CD4-positive, alpha-beta T cell (primary cell): ENCODE measurements at regions not wholly inside any gene's neighbourhood (a gene's known extent, or its start where the extent isn't known, plus 50 kb on each side); places are given as distances from the start of the nearest gene placed in this dataset.

Source experiments
- ATAC-seq: fragments of 200-7000 bp; cut with Tn5 transposase; one replicate; pipeline ENCODE4 v1.10.0; 2022; ENCODE audit warnings: mild to moderate bottlenecking; ENCODE audit not compliant: poor library complexity
- CTCF ChIA-PET: fragments of 350-600 bp; sonication (Branson Sonifier 250); formaldehyde crosslinking; loops from one replicate; lab custom pipeline; 2021; ENCODE audit warnings: antibody characterized with exemption, inconsistent platforms; lab: Charles Lee
- POLR2A ChIA-PET: fragments of 350-600 bp; sonication (Branson Sonifier 250); formaldehyde crosslinking; loops from one replicate; lab custom pipeline; 2021; ENCODE audit warnings: antibody characterized with exemption, inconsistent platforms; lab: Charles Lee
- DNase-seq, 14 experiments: peaks; one replicate each; pipeline ENCODE4 v3.0.0-alpha.2; 2013 to 2020; ENCODE audit warnings: mixed read lengths in 2 of 14
- H3K27ac ChIP-seq, 2 donors: one replicate each; pipeline versions ENCODE4 v1.5.1 to v1.7.0; 2013; ENCODE audit warnings: low read length in 2 of 2, low read depth in 1 of 2, mild to moderate bottlenecking in 1 of 2
- H3K27me3 ChIP-seq, 2 experiments: 1 replicate in 1 of 2; 2 replicates in 1 of 2; pipeline versions ENCODE4 v1.6.1 to v1.7.0; 2013; ENCODE audit warnings: low read length in 2 of 2, control low read depth in 1 of 2, mild to moderate bottlenecking in 1 of 2, moderate library complexity in 1 of 2; ENCODE audit not compliant: insufficient read depth in 2 of 2, control insufficient read depth in 1 of 2
- H3K36me3 ChIP-seq: one replicate; pipeline ENCODE4 v1.6.1; 2013; ENCODE audit warnings: low read length, control low read depth; ENCODE audit not compliant: insufficient read depth
- H3K4me1 ChIP-seq: one replicate; pipeline ENCODE4 v1.6.1; 2013; ENCODE audit warnings: low read length, control low read depth; ENCODE audit not compliant: insufficient read depth
- H3K4me3 ChIP-seq: one replicate; pipeline ENCODE4 v1.5.1; 2013; ENCODE audit warnings: mild to moderate bottlenecking, low read length, moderate library complexity
- H3K9me3 ChIP-seq, 2 experiments: 1 replicate in 1 of 2; 2 replicates in 1 of 2; pipeline versions ENCODE4 v1.6.1 to v1.7.0; 2013; ENCODE audit warnings: low read length in 2 of 2, mild to moderate bottlenecking in 2 of 2, control low read depth in 1 of 2, moderate library complexity in 1 of 2; ENCODE audit not compliant: control insufficient read depth in 1 of 2, insufficient read depth in 1 of 2
- H3K27ac Mint-ChIP-seq: one replicate; pipeline ENCODE4 v1.8.0; 2020; ENCODE audit warnings: mixed read lengths
- H3K27me3 Mint-ChIP-seq: one replicate; pipeline ENCODE4 v1.8.0; 2021; ENCODE audit warnings: mixed read lengths
- H3K36me3 Mint-ChIP-seq: one replicate; pipeline ENCODE4 v1.8.0; 2021; ENCODE audit warnings: low read depth, mixed read lengths
- H3K4me1 Mint-ChIP-seq: one replicate; pipeline ENCODE4 v1.8.0; 2021; ENCODE audit warnings: low read depth, mixed read lengths
- H3K4me3 Mint-ChIP-seq: one replicate; pipeline ENCODE4 v1.8.0; 2020; ENCODE audit warnings: mild to moderate bottlenecking, mixed read lengths
- H3K9me3 Mint-ChIP-seq: one replicate; pipeline ENCODE4 v1.8.0; 2020; ENCODE audit warnings: mixed read lengths
- CTCF ChIP-seq: fragments of 200-600 bp; IDR thresholded peaks from one replicate; pipeline ENCODE4 v1.8.0; 2022; ENCODE audit warnings: antibody characterized with exemption, mild to moderate bottlenecking
- intact Hi-C, 2 experiments: fragments of 100-400 bp; cut with DNase I in 1 of 2; cut with micrococcal nuclease in 1 of 2; formaldehyde crosslinking; loops; one replicate each; pipeline versions ENCODE4 v1.15.1 to v1.9.0; 2023 to 2025; cut with DNase I, micrococcal nuclease

GRCh38 chr13:109918179-109918711 is 131.9 kb upstream of the IRS2 start:
- peaks cover 29% of the 10 kb centered on the region for H3K27me3 Mint-ChIP-seq
- Histone ChIP-seq H3K9me3 (peaks cover 0 to 5% of the 10 kb centered on the region in 2 experiments), H3K36me3 (no peaks in the 10 kb centered on the region), H3K27ac (no peak overlapping the region), H3K4me1 (no peaks in the 10 kb centered on the region), H3K27me3 (no peaks in the 10 kb centered on the region), H3K4me3 (no peak overlapping the region)
- no peak overlapping the region for H3K4me3 Mint-ChIP-seq
- no peaks in the 10 kb centered on the region for H3K36me3 Mint-ChIP-seq
- intact Hi-C loops, result no loop called here
- CTCF ChIA-PET, result no interaction called here
- H3K27ac Mint-ChIP-seq, result no peak overlapping the region
- no peaks in the 10 kb centered on the region for H3K4me1 Mint-ChIP-seq
- POLR2A ChIA-PET, result no interaction called here
- TF ChIP-seq CTCF, result no peak
- no peaks in the 10 kb centered on the region for H3K9me3 Mint-ChIP-seq
- ATAC-seq, result no peak
- no peak for DNase-seq

- no peaks in the 10 kb centered on the region for H3K9me3 Mint-ChIP-seq
- no peak for TF ChIP-seq CTCF
- no peaks in the 10 kb centered on the region for H3K4me1 ChIP-seq
- H3K27me3 ChIP-seq, result no peaks in the 10 kb centered on the region
- DNase-seq, result no peak
- intact Hi-C loops, result no loop called here
- ChIA-PET CTCF (no interaction called here), POLR2A (no interaction called here)
- no peaks in the 10 kb centered on the region for H3K4me1 Mint-ChIP-seq
- no peak overlapping the region for H3K4me3 ChIP-seq
- H3K27me3 Mint-ChIP-seq, result peaks cover 29% of the 10 kb centered on the region
- ATAC-seq, result no peak
- no peaks in the 10 kb centered on the region for H3K36me3 ChIP-seq
- no peak overlapping the region for H3K27ac ChIP-seq
- no peak overlapping the region for H3K4me3 Mint-ChIP-seq
- peaks cover 0 to 5% of the 10 kb centered on the region in 2 experiments for H3K9me3 ChIP-seq
- no peaks in the 10 kb centered on the region for H3K36me3 Mint-ChIP-seq
- no peak overlapping the region for H3K27ac Mint-ChIP-seq
These were observed 131.0 kb upstream of the IRS2 start for GRCh38 chr13:109917422-109917821.

- Histone ChIP-seq H3K27ac (no peak overlapping the region), H3K9me3 (peaks cover 0 to 9% of the 10 kb centered on the region in 2 experiments), H3K4me1 (no peaks in the 10 kb centered on the region), H3K4me3 (no peak overlapping the region), H3K27me3 (no peaks in the 10 kb centered on the region), H3K36me3 (no peaks in the 10 kb centered on the region)
- no peak for ATAC-seq
- CTCF ChIA-PET, result no interaction called here
- no peak overlapping the region for H3K4me3 Mint-ChIP-seq
- no peak for DNase-seq
- POLR2A ChIA-PET, result interaction anchor here (0.5 kb wide), 1 partner anchor 15 kb away, joined by 3 read pairs; no protein-coding TSS in a partner anchor
- no peaks in the 10 kb centered on the region for H3K36me3 Mint-ChIP-seq
- no peak overlapping the region for H3K27ac Mint-ChIP-seq
- no peaks in the 10 kb centered on the region for H3K4me1 Mint-ChIP-seq
- intact Hi-C loops, result no loop called here
- no peaks in the 10 kb centered on the region for H3K9me3 Mint-ChIP-seq
- TF ChIP-seq CTCF, result no peak
- H3K27me3 Mint-ChIP-seq, result peaks cover 38% of the 10 kb centered on the region
These were observed 127.6 kb upstream of the IRS2 start for GRCh38 chr13:109913936-109914510.
